Activated CD8-positive, alpha-beta memory T cell treated with anti-CD3 and anti-CD28 coated beads for 36 hours (primary cell): ENCODE measurements at regions not wholly inside any gene's neighbourhood (a gene's known extent, or its start where the extent isn't known, plus 50 kb on each side); places are given as distances from the start of the nearest gene placed in this dataset.

ENCODE experiments used
- CTCF ChIA-PET: fragments of 350-600 bp; sonication (Branson Sonifier 250); formaldehyde crosslinking; loops from one replicate; lab custom pipeline; 2021; ENCODE audit warnings: antibody characterized with exemption; lab: Charles Lee
- POLR2A ChIA-PET: fragments of 350-600 bp; sonication (Branson Sonifier 250); formaldehyde crosslinking; loops from one replicate; lab custom pipeline; 2021; ENCODE audit warnings: antibody characterized with exemption; lab: Charles Lee

DNA sequence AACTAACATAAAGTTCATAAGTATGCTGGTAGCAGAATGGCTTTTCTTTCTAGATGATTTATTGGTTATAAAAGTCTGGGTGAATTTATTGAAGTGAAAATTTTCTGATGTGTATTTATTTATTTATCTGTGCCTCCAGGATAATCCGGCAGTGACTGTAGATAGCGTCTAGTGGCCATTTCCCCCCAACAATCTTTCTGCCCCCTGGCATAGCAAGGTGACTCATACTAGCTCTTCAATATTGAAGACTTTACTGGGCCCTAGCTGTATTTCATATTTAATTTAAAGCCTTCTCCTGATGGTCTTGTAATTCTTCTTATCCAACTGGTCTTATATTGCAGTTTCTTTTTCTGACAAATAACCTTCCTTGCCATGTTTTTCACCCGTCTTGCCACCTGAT lies 154.1 kb upstream of the SGK1 start:
- POLR2A ChIA-PET, result no interaction called here
- CTCF ChIA-PET, result interaction anchor here (0.6 kb wide), 1 partner anchor 43 kb away, joined by 3 read pairs; no protein-coding TSS in a partner anchor

DNA sequence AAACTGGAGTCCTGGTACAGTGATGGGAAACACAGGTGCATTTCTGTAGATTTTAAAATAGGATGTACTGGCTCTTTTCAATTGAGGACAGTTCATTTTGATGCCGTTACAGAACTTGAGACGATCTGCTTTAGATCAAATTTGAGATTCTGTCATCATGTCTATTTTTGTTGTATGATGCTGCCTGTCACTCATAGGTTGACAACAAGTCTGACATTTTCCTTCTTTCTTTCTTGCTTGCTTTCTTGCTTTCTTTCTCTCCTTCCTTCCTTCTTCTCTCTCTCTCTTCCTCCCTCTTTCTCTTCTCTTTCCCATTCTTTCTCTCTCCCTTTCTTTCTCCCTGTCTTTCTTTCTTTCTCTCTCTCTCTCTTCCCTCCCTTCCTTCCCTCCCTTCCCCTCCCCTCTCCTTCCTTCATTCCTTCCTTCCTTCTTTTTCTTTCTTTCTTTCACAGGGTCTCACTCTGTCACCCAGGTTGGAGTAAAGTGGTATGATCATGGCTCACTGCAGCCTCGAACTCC lies 152.6 kb upstream of the SGK1 start:
- ChIA-PET CTCF (no interaction called here), POLR2A (no interaction called here)

DNA sequence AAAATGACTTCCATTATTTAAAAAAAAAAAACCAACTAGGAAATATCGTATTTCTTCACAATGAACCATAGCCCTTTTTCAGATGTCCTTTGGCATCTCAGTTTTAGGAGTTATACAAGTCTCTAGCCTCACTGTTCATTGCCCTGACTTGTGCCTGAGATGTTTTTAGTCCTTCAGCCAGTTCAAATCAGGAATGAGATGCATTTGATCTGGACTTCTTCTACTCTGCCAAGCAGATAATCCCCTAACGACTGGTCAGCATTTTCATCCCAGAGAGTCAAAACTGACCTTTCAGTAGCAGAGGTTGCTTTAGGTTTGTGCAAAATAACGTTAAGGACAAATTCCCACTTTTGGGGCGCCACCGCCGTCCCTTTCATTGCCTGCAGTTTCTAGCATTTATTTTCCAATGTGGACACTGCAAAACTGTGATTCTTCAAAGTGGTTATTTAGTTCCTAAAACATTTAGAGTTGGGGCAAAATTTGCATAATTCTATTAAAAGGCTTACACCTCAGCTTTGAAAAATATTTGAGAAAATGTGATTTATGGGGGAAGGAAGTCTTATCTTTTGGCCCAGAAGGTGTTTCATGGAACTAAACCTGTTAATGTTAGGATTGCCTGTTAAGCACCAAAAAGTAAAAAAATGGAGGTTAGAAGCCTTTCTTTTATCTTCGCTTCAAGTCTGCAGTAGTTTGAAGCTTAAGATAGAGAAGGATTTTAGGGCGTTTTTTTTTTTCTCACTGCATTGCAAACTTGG lies 152.0 kb upstream of the SGK1 start:
- CTCF ChIA-PET, result no interaction called here
- POLR2A ChIA-PET, result no interaction called here

DNA sequence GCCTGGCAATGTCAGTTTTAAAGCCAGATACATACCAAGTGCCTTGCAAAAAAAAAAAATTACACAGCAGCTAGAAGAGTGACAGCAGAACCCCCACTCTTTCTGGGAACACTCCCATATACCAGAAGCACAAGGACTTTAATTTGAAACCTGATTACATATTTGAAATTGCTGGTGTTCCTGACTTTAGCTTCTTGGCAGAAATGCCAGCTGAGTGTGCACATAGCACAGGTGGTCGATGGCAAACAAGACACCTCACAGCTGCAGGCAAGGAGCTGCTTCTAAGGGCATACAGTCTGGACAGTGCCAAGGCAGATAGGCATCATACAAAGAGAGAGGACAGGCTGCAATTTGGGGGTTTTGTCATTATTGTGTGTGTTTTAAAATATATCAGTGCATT lies 150.7 kb upstream of the SGK1 start:
- POLR2A ChIA-PET, result no interaction called here

DNA sequence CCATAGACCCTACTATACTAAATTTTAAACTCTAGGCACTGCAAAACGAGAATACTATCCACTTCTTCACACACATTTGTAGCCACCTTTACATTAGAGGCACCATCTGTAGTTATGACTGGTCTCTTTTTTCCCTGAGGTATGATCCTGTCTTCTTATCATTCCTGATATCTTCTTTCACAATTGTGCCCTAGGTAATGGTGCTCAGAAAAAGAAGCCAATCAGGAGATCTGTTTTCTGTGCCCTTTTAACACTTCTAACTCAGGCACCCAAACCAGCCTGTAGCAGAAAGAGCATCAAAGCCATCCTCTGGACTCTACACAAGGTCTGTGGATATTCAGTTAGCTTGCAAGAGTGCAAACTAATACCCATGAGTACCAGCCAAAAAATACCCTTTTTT lies 149.7 kb upstream of the SGK1 start:
- POLR2A ChIA-PET, result no interaction called here
- CTCF ChIA-PET, result no interaction called here

More for the DNA sequence above, 150.7 kb upstream of the SGK1 start:
- CTCF ChIA-PET, result no interaction called here

DNA sequence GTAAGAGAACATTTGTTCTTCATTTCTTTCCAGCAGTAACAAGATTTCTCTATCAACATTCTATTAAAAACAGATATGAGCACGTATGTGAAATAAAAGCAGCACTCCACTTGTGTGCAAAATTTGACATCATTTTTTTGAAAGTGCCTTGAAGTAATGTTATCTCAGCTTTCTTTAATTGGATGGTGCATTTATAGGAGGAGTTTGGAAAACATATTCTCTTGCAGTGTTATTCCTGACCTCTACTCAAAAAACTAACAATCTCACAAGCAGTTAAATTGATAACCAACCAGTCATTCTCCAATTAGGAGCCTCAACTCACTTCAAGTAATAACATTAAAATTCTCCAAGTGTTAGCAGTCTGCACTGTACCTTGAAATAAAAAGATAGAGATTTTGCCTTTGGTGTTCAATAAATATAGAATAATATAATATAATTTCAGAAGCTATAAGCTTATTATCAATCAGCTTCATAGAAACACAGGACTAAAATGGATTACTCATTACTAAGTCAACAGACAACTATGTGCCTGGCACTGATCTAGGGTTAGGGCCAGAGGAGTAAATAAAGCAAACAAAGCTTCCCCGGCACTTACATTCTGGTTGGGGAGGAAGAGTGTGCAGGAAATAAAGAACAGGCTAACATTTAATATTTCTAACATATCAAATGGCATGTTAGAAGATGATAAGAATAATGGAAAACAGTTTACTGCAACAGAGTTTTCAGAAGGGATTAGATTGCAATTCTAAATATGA lies 149.0 kb upstream of the SGK1 start:
- CTCF ChIA-PET, result no interaction called here
- POLR2A ChIA-PET, result no interaction called here

DNA sequence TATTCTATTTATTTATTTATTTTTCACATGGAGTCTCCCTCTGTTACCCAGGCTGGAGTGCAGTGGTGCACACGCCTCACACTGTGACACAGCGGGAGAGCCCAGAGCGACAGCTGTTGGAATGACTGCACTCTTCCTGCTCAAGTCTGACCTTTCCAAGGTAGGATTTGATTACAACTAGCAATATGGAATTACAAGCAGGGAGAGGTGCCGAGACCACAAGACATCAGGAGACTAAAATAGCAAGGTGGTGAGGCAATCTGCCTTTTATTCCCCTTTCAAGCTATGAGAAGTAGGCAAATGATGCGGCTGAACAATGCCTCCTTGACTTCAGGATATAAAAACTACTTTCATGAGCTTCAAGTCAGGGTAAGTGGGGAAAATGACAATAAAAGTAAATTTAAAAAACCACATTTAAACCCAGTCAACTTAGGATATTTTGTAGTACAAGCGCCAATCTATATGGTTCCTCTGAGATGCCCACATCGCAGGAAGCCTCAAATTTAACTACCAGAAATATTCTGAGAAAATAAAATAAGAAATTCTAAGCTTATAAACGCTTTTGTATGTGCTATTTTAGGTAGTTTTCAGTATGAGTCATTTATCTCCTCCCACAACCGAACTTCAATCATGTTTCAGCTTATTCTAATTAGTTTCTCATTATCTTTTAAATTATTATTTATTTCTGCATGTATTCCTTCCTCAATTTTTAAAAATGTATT lies 146.9 kb upstream of the SGK1 start:
- ChIA-PET CTCF (no interaction called here), POLR2A (no interaction called here)

DNA sequence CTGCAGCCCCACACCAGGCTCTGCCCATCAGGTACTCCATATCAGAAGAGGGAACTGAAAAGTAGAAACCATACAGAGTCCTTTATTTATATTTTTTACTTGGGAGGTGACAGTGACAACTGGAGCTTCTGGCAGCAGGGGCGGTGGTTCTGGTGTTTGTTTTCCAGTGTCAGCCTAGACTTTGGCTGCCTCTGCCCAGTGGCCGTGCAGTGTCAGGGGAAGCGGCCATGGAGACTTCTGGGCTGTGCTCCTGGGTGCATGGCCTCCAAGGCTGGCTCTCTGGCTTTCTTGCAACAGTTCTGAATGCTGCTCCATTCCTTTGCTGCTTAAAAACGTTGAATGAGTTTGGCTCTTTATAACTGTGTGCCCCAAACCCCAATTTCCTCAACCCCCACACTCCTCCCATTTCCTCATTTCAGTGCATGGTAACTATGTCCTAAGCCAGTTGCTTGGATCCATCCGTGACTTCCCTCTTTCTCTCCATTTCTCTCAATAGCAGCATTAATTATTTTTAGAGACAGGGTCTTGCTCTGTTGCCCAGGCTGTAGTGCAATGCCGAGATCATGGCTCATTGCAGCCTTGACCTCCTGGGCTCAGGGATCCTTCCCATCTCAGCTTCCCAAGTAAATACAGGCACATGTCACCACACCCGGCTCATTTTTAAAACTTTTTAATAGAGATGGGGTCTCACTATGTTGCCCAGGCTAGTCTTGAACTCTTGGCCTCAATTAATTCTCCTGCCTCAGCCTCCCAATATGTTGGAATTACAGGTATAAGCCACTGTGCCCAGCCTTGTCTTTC lies 141.1 kb upstream of the SGK1 start:
- CTCF ChIA-PET, result no interaction called here
- POLR2A ChIA-PET, result no interaction called here

DNA sequence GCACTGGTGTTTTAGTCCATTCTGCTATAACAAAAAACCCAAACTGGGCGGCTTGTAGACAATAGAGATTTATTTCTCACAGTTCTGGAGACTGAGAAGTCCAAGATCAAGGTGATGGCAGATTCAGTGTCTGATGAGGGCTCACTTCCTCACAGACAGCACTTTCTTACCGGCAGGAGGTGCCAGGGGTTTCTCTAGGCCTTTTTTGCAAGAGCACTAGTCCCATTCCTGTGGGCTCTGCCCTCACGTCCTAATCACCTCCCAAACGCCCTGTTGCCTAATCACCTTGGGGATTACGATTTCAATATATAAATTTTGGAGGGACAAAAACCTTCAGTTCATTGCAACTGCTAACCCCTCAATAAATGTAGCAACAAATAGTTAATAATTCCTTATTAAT lies 140.0 kb upstream of the SGK1 start:
- CTCF ChIA-PET, result no interaction called here
- POLR2A ChIA-PET, result no interaction called here

DNA sequence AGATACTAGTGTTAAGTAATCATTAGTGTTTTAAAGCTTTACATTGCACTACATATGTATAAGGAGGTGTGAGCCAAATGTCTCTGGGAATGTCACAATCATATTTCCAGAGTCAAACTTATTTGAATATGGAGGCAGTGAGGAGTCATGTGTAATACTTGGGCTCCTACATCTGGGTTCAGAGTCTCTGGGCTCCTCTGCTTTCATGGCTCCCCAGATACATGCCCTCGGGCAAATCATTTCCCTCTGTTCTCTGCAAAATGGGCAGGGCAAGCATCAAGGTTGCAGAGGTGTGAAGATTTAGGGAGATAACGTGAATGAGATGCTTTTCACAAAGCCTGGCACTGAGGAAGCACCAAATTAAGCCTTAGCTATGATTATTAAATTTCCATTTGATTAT lies 138.3 kb upstream of the SGK1 start:
- ChIA-PET POLR2A (no interaction called here), CTCF (no interaction called here)

DNA sequence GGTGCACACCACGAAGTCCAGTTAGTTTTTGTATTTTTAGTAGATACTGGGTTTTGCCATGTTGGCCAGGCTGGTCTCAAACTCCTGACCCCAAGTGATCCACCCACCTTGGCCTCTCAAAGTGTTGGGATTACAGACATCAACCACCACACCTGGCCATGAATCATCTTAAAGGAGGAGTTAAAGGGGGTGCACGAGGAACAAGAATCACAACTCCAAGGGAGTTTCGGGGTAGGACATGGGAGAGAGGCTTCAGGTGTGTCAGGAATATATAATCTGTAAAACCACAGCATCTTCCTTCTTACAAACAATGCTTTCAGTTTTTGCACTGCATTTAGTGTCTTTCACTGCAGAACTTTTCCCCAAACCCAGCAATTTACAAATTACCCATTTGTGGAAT lies 137.4 kb upstream of the SGK1 start:
- ChIA-PET CTCF (no interaction called here), POLR2A (no interaction called here)

DNA sequence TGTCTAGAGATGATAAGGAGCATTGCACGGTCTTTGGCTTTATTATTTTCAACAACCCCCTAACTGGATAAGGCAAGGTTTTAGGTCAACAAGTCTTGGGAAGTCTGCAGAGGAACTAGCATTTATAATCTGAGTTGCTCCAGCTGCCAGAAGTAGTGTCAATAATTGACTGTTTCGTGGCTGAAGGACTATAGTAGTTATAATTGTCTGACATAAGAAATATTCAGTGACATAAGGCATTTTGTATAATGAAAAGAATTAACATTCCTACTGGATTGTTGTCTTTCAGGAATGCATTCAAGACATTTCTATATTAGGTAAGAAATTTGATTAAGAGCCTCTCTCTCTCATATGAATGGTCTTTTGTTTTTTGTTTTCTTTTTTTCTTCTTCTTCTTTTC lies 136.9 kb upstream of the SGK1 start:
- CTCF ChIA-PET, result no interaction called here
- POLR2A ChIA-PET, result no interaction called here

DNA sequence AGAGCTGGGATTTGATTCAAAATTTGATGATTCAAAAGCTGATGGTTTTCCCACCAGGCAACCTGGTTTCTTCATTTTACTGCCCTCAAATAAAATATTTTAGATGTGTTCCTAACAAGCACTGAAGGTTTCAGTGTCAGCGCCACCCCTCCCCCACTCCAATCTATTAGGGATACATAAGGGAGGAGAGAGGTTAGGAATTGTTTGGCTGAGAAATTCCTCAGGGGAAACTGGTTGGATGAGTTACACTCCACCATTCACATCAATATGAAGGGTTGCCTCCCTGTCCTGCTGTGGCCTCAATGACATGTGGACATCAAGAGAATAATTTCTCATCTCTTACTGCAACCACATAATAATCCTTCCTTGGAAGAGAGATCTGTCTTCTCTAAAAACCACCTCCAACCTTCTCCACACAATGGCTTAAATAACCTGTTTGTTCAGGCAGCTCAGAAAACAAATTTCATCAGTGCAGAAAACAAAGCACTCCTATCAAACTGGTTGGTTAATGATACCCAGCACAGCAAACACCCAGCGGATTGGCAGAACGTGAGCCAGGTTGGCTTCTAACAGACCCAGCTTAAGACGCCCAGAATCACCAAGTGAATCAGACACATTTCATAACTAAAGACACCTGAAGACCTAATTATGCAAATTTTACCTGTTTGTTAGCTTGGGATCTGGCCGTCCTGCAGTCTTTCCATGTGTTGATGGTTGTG lies 136.0 kb upstream of the SGK1 start:
- ChIA-PET CTCF (no interaction called here), POLR2A (no interaction called here)

DNA sequence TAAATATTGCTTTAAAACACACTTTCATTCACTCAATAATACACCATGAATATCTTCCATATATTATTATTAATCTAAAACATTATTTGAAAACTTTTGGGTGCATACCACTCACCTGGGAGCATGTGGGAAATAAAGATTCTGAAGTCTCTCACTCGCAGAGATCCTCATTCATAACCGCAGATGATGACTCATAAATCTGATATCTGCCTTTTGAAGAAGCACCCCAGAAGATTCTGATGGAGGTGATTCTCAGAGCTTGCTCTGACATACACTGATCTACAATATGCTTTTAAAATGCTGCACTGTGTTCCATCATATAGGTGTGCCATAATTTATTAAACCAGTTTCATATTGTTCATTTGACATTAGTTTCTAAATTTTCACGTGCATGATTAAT lies 135.0 kb upstream of the SGK1 start:
- CTCF ChIA-PET, result interaction anchor here (1.0 kb wide), 1 partner anchor 275 kb away, joined by 3 read pairs; no protein-coding TSS in a partner anchor
- POLR2A ChIA-PET, result no interaction called here

DNA sequence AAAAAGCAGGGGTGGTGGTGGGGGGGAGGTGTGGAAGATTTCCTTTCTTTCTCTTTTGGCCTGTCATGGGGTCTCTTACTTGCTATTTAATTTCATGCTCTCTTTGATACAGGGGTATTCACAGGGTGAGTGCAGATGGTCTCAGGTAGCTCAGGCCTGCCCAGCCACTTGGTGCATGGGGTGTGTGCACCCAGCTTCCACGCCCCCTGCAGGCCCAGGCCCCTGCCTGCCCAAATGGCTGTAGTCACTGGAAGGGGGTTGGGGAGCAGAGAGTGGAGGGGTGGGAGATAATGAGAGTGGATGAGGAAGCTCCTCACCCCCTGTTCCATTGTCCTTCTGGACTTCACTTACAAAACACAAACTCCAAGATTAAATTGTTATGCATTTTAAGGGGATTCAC lies 133.6 kb upstream of the SGK1 start:
- ChIA-PET CTCF (no interaction called here), POLR2A (no interaction called here)

DNA sequence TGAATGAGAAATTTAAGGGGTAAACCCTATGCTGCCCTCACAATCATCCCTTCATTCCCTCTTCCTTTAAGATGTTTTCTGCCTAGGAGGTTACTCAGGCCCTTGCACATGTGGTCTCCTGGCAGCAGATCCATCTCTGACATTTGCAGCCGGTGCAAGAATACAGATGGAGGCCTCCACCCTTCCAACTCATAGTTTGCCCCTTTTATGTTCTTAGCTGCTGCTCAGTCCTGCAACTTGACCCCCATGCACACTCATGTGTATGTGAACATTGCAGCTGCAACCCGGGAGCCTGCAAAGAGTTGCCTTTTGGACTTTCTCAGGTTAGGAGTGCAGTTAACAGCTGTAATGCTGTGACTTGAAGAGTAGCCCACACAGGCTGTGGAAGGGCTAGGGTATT lies 131.9 kb upstream of the SGK1 start:
- ChIA-PET CTCF (no interaction called here), POLR2A (no interaction called here)

DNA sequence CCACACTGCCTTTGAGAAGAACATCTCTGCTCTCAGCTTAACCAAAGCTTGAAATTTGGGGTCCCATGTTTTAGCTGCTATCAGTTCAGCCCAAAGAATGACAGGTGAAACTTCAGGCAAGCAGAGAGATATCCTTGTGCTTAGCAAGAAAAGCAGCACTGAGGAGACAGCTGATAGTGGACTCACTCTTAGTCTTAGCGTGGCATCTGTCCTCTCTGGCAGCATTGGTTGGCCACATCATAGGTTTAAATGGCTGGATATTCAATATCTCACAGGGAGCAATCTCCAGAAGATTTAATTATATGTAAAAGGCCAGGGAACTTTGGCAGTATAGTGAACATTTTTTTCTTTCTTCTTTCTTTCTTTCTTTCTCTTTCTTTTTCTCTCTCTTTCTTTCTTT lies 131.1 kb upstream of the SGK1 start:
- ChIA-PET CTCF (no interaction called here), POLR2A (no interaction called here)

DNA sequence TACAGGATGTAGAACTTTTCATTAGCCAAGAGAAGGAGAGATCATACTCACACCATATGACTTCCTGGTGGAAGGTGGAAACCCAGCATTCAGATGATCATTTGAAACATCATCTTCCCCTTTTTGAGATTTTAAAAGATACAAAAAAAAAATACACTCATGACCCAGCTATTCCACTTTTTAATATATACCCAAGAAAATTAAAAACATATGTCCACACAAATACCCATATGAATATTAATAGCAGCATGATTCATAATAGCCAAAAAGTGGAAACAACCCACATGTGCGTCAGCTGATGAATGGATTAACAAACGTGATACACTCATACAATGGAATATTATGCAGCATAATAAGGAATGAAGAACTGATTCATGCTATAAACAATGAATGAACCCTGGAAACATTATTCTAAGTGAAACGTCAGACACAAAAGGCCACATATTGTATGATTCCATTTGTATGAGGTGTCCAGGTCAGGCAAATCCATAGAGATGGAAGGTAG lies 130.0 kb upstream of the SGK1 start:
- ChIA-PET POLR2A (no interaction called here), CTCF (no interaction called here)

DNA sequence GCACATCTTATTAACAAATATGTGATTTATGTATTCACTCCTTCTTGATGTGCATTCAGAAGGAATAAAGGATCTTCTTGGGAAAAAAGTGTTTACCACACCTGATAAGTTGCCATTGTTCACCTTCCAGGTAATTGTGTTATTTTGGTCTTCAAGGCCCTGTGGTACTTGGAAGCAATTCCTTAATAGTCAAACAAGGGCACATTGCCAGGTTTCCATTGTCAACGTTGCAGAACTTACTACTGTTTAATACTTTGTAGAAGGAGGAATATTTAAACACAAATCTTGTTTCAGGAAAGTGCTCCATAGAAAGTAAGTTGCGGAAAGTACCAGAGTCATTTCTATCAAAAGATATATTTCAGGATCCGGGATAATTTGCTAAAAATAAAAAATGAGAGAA lies 129.5 kb upstream of the SGK1 start:
- ChIA-PET CTCF (no interaction called here), POLR2A (no interaction called here)
